GM19452 (cell line): ENCODE measurements at regions not wholly inside any gene's neighbourhood (a gene's known extent, or its start where the extent isn't known, plus 50 kb on each side); places are given as distances from the start of the nearest gene placed in this dataset.

Experiments used
- ATAC-seq: cut with Tn5 transposase; IDR thresholded peaks from one replicate; pipeline ENCODE4 v1.9.1; 2021; ENCODE audit not compliant: unreplicated experiment

- ATAC-seq = no peak
Observed at GRCh38 chr13:105035092-105035491, 1500.4 kb downstream of the EFNB2 start.

GRCh38 chr13:105033999-105034398, 1501.5 kb downstream of the EFNB2 start:
- ATAC-seq = no peak

- ATAC-seq = no peak
Observed at GRCh38 chr13:105031306-105031705, 1504.2 kb downstream of the EFNB2 start.

GRCh38 chr13:105030851-105031250, 1504.6 kb downstream of the EFNB2 start:
- ATAC-seq = no peak

GRCh38 chr13:105019073-105019472, 1516.4 kb downstream of the EFNB2 start:
- no peak for ATAC-seq

- ATAC-seq = no peak
Observed at GRCh38 chr13:105016266-105016665, 1519.2 kb downstream of the EFNB2 start.

- ATAC-seq = no peak
Observed at GRCh38 chr13:105008604-105009003, 1526.9 kb downstream of the EFNB2 start.

- ATAC-seq = no peak
Observed at GRCh38 chr13:105007166-105007808, 1528.2 kb downstream of the EFNB2 start.

GRCh38 chr13:104996022-104996421, 1539.4 kb downstream of the EFNB2 start:
- ATAC-seq = no peak

- ATAC-seq = no peak
Observed at GRCh38 chr13:104993708-104994107, 1541.8 kb downstream of the EFNB2 start.

- ATAC-seq = no peak
Observed at GRCh38 chr13:104987621-104988020, 1547.8 kb downstream of the EFNB2 start.

GRCh38 chr13:104984296-104984818, 1551.1 kb downstream of the EFNB2 start:
- peak; percentile 83 for ATAC-seq

GRCh38 chr13:104983601-104984000, 1551.9 kb downstream of the EFNB2 start:
- ATAC-seq = no peak

- ATAC-seq = no peak
Observed at GRCh38 chr13:104980586-104980985, 1554.9 kb downstream of the EFNB2 start.

- ATAC-seq = no peak
Observed at GRCh38 chr13:104979281-104980030, 1556.0 kb downstream of the EFNB2 start.

- no peak for ATAC-seq
Observed at GRCh38 chr13:104976986-104977385, 1558.5 kb downstream of the EFNB2 start.

- ATAC-seq = no peak
Observed at GRCh38 chr13:104975272-104975671, 1560.2 kb downstream of the EFNB2 start.

- ATAC-seq = no peak
Observed at GRCh38 chr13:104968876-104969275, 1566.6 kb downstream of the EFNB2 start.

GRCh38 chr13:104967836-104968630, 1567.4 kb downstream of the EFNB2 start:
- no peak for ATAC-seq

GRCh38 chr13:104967376-104967775, 1568.1 kb downstream of the EFNB2 start:
- no peak for ATAC-seq

GRCh38 chr13:104962411-104962810, 1573.1 kb downstream of the EFNB2 start:
- no peak for ATAC-seq

- no peak for ATAC-seq
Observed at GRCh38 chr13:104961246-104961645, 1574.2 kb downstream of the EFNB2 start.
